HG03025 (cell line): ENCODE measurements at regions not wholly inside any gene's neighbourhood (a gene's known extent, or its start where the extent isn't known, plus 50 kb on each side); places are given as distances from the start of the nearest gene placed in this dataset.
"Not testable (repeated sequence)": the region's sequence is repeated elsewhere in the genome, so short reads cannot be mapped to it uniquely, and the experiment has no call there.

Experiments used
- ATAC-seq: cut with Tn5 transposase; IDR thresholded peaks from one replicate; pipeline ENCODE4 v1.9.1; 2021; ENCODE audit warnings: mild to moderate bottlenecking, moderate library complexity; ENCODE audit not compliant: unreplicated experiment, low FRiP score

GRCh38 chr11:122604621-122605020, 50.9 kb upstream of the UBASH3B start:
- ATAC-seq, result no peak

GRCh38 chr11:122601141-122602125, 54.1 kb upstream of the UBASH3B start:
- no peak for ATAC-seq

- ATAC-seq, result no peak
These were observed 55.2 kb upstream of the UBASH3B start for GRCh38 chr11:122600290-122600689.

- ATAC-seq, result no peak
These were observed 56.1 kb upstream of the UBASH3B start for GRCh38 chr11:122599434-122599833.

- ATAC-seq, result no peak
These were observed 56.6 kb upstream of the UBASH3B start for GRCh38 chr11:122598971-122599370.

- ATAC-seq, result no peak
These were observed 58.0 kb upstream of the UBASH3B start for GRCh38 chr11:122597511-122597910.

GRCh38 chr11:122594986-122595645, 60.4 kb upstream of the UBASH3B start:
- ATAC-seq, result no peak

- no peak for ATAC-seq
These were observed 61.8 kb upstream of the UBASH3B start for GRCh38 chr11:122593473-122594420.

- no peak for ATAC-seq
These were observed 62.9 kb upstream of the UBASH3B start for GRCh38 chr11:122592641-122593040.

GRCh38 chr11:122584670-122585069, 70.9 kb upstream of the UBASH3B start:
- no peak for ATAC-seq

GRCh38 chr11:122580071-122580470, 75.5 kb upstream of the UBASH3B start:
- not testable (repeated sequence) for ATAC-seq

GRCh38 chr11:122578171-122578825, 77.2 kb upstream of the UBASH3B start:
- ATAC-seq, result no peak

GRCh38 chr11:122572592-122572991, 82.9 kb upstream of the UBASH3B start:
- no peak for ATAC-seq

- no peak for ATAC-seq
These were observed 91.8 kb upstream of the UBASH3B start for GRCh38 chr11:122563761-122564160.

- no peak for ATAC-seq
These were observed 95.7 kb upstream of the UBASH3B start for GRCh38 chr11:122559734-122560382.

GRCh38 chr11:122559218-122559617, 96.3 kb upstream of the UBASH3B start:
- ATAC-seq, result not testable (repeated sequence)

- ATAC-seq, result not testable (repeated sequence)
These were observed 98.4 kb upstream of the UBASH3B start for GRCh38 chr11:122557163-122557562.

- no peak for ATAC-seq
These were observed 98.9 kb upstream of the UBASH3B start for GRCh38 chr11:122556605-122557004.

GRCh38 chr11:122538060-122538459, 117.5 kb upstream of the UBASH3B start:
- ATAC-seq, result no peak
